ENCODE measurements at regions not wholly inside any gene's neighbourhood (a gene's known extent, or its start where the extent isn't known, plus 50 kb on each side); places are given as distances from the start of the nearest gene placed in this dataset.

DNA sequence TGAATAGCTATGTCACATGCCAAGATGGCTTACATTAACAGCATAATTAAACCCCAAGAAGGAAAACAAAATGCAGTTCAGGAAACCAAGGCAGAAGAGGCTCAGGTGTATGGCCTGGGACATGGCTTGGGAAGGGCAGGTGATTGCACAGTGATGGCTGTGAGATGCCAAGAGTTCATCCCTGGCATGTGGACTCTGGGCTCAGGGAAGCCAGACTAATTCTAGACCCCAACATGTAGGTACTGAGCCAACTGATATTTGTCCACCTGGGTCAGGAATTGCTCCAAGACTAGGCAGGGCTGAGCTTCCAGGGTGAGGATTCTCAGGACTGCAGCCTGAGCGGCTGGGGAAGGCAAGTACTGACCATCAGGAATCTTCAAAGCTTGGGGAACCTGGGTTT lies 218.4 kb upstream of the PIK3R1 start:
- TF ChIP-seq CTCF (IDR thresholded peaks at IDR 0.05) (no peak), EP300 (IDR thresholded peaks at IDR 0.05) (no peak), POLR2A (IDR thresholded peaks at IDR 0.05) (no peak)

Data from tibial nerve (tissue), 4 donors.